Neuronal stem cell (in vitro differentiated cells): ENCODE measurements at regions not wholly inside any gene's neighbourhood (a gene's known extent, or its start where the extent isn't known, plus 50 kb on each side); places are given as distances from the start of the nearest gene placed in this dataset.

ENCODE experiments used
- DNase-seq: peaks from one replicate; pipeline ENCODE4 v3.0.0-alpha.2; 2013; ENCODE audit warnings: low spot score
- H2AFZ ChIP-seq: one replicate; pipeline ENCODE4 v1.6.1; 2013; ENCODE audit warnings: mild to moderate bottlenecking, low read length, inconsistent platforms
- H2AK5ac ChIP-seq: 2 replicates; pipeline ENCODE4 v1.6.1; 2013; ENCODE audit warnings: low read depth, mild to moderate bottlenecking, inconsistent platforms, low read length, moderate library complexity, mixed read lengths
- H2BK120ac ChIP-seq: 2 replicates; pipeline ENCODE4 v1.6.1; 2013; ENCODE audit warnings: low read depth, mild to moderate bottlenecking, inconsistent platforms, low read length, moderate library complexity, mixed read lengths
- H2BK12ac ChIP-seq: one replicate; pipeline ENCODE4 v1.6.1; 2013; ENCODE audit warnings: low read length, inconsistent platforms
- H2BK15ac ChIP-seq: 2 replicates; pipeline ENCODE4 v1.6.1; 2013; ENCODE audit warnings: mild to moderate bottlenecking, low read length, inconsistent platforms, mixed read lengths
- H2BK5ac ChIP-seq: one replicate; pipeline ENCODE4 v1.6.1; 2013; ENCODE audit warnings: inconsistent platforms, mild to moderate bottlenecking, low read length, moderate library complexity
- H3K14ac ChIP-seq: one replicate; pipeline ENCODE4 v1.6.1; 2013; ENCODE audit warnings: low read length, inconsistent platforms
- H3K18ac ChIP-seq: 2 replicates; pipeline ENCODE4 v1.6.1; 2013; ENCODE audit warnings: low read length, inconsistent platforms
- H3K23ac ChIP-seq: 2 replicates; pipeline ENCODE4 v1.6.1; 2013; ENCODE audit warnings: low read depth, mild to moderate bottlenecking, mixed read lengths, low read length, inconsistent platforms; ENCODE audit not compliant: poor library complexity
- H3K27ac ChIP-seq: replicated peaks from 3 replicates; pipeline ENCODE4 v1.5.1; 2013; ENCODE audit warnings: low read length, inconsistent platforms
- H3K27me3 ChIP-seq, 3 experiments: 2 replicates each; pipeline ENCODE4 v1.6.1; 2013; ENCODE audit warnings: low read length in 3 of 3, mild to moderate bottlenecking in 2 of 3, inconsistent platforms in 1 of 3, low read depth in 1 of 3, mixed read lengths in 1 of 3, moderate library complexity in 1 of 3; ENCODE audit not compliant: control insufficient read depth in 3 of 3, insufficient read depth in 3 of 3
- H3K36me3 ChIP-seq, 2 donors: replicated peaks in 1 of 2; 2 replicates each; pipeline ENCODE4 v1.6.1; 2013; ENCODE audit warnings: low read length in 2 of 2; ENCODE audit not compliant: control insufficient read depth in 2 of 2, insufficient read depth in 2 of 2
- H3K4ac ChIP-seq: 2 replicates; pipeline ENCODE4 v1.6.1; 2013; ENCODE audit warnings: inconsistent platforms, mild to moderate bottlenecking, low read length, moderate library complexity
- H3K4me1 ChIP-seq, 2 donors: 1 replicate in 1 of 2; 2 replicates in 1 of 2; pipeline ENCODE4 v1.6.1; 2013; ENCODE audit warnings: low read length in 2 of 2, low read depth in 1 of 2; ENCODE audit not compliant: control insufficient read depth in 2 of 2, insufficient read depth in 1 of 2
- H3K4me2 ChIP-seq: one replicate; pipeline ENCODE4 v1.6.1; 2013; ENCODE audit warnings: mild to moderate bottlenecking, low read length, inconsistent platforms; ENCODE audit not compliant: insufficient read depth, poor library complexity, severe bottlenecking
- H3K4me3 ChIP-seq, 2 donors: 2 replicates each; pipeline ENCODE4 v1.5.1; 2013; ENCODE audit warnings: low read length in 2 of 2, mild to moderate bottlenecking in 2 of 2, inconsistent platforms in 1 of 2, moderate library complexity in 1 of 2
- H3K79me1 ChIP-seq: one replicate; pipeline ENCODE4 v1.6.1; 2013; ENCODE audit warnings: low read depth, mild to moderate bottlenecking, inconsistent platforms, low read length, moderate library complexity
- H3K9ac ChIP-seq: one replicate; pipeline ENCODE4 v1.6.1; 2013; ENCODE audit warnings: mild to moderate bottlenecking, low read depth, low read length, inconsistent platforms; ENCODE audit not compliant: poor library complexity
- H3K9me3 ChIP-seq, 2 donors: replicated peaks in 1 of 2; 2 replicates each; pipeline versions ENCODE3 to v1.6.1; 2013; ENCODE audit warnings: low read length in 2 of 2, mild to moderate bottlenecking in 2 of 2, inconsistent platforms in 1 of 2, low read depth in 1 of 2, mixed read lengths in 1 of 2, moderate library complexity in 1 of 2; ENCODE audit not compliant: control insufficient read depth in 2 of 2, insufficient read depth in 1 of 2
- H4K8ac ChIP-seq: one replicate; pipeline ENCODE4 v1.6.1; 2013; ENCODE audit warnings: low read depth, mild to moderate bottlenecking, inconsistent platforms, low read length, moderate library complexity
- H4K91ac ChIP-seq: one replicate; pipeline ENCODE4 v1.6.1; 2013; ENCODE audit warnings: low read length, low read depth, mild to moderate bottlenecking, inconsistent platforms; ENCODE audit not compliant: poor library complexity
- WGBS, 2 donors: extraction: QIAGEN DNeasy Blood & Tissue Kit; methylation state at CpG; one replicate each; pipeline ENCODE4 v1.1.7; 2013; ENCODE audit warnings: missing lambda C conversion rate in 2 of 2, mixed read lengths in 1 of 2; ENCODE audit not compliant: insufficient read length in 2 of 2, insufficient replicate concordance in 1 of 2; ENCODE audit errors: extremely low coverage in 2 of 2; 5-methylcytosine and 5-hydroxymethylcytosine counted together

DNA sequence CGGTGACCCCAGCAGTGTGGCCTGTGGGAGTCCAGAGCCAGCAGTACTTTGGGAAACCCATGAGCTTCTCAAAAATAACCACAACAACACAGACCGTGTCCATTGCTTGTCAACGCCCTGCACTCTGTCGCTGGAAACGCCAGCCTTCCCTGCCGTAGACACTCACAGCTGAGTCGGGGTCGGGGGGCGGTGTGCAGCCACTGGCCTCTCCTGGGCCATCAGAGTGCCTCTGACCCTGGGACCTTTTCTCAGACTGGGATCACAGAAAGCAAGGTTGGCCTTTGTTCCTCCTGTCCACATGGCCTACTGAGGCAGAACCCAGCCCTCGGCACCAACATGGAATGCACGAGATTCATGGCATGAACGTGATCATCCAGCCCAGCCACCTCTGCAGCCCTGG is 95.7 kb downstream of the TUBA3C start:
- no peak overlapping the region for H3K23ac ChIP-seq
- no peaks in the 10 kb centered on the region for H3K4me1 ChIP-seq
- no peak for DNase-seq
- H3K14ac ChIP-seq, result no peak overlapping the region
- no peak overlapping the region for H2AK5ac ChIP-seq
- H2BK15ac ChIP-seq, result no peak overlapping the region
- H3K27ac ChIP-seq, result no peak overlapping the region
- no peak overlapping the region for H2AFZ ChIP-seq
- no peaks in the 10 kb centered on the region for H3K27me3 ChIP-seq
- H3K4me3 ChIP-seq, result no peak overlapping the region
- H4K91ac ChIP-seq, result no peak overlapping the region
- no peak overlapping the region for H2BK120ac ChIP-seq
- H3K9me3 ChIP-seq, result peaks cover 0 to 51% of the 10 kb centered on the region in 2 donors
- H4K8ac ChIP-seq, result no peak overlapping the region
- H3K18ac ChIP-seq, result no peak overlapping the region
- no CpG with 5 or more reads among the region's 12 CpGs for WGBS, 2 donors
- H2BK12ac ChIP-seq, result no peak overlapping the region
- no peak overlapping the region for H2BK5ac ChIP-seq
- H3K4ac ChIP-seq, result no peak overlapping the region
- H3K4me2 ChIP-seq, result no peak overlapping the region
- no peaks in the 10 kb centered on the region for H3K79me1 ChIP-seq
- no peaks in the 10 kb centered on the region for H3K36me3 ChIP-seq
- no peak overlapping the region for H3K9ac ChIP-seq

DNA sequence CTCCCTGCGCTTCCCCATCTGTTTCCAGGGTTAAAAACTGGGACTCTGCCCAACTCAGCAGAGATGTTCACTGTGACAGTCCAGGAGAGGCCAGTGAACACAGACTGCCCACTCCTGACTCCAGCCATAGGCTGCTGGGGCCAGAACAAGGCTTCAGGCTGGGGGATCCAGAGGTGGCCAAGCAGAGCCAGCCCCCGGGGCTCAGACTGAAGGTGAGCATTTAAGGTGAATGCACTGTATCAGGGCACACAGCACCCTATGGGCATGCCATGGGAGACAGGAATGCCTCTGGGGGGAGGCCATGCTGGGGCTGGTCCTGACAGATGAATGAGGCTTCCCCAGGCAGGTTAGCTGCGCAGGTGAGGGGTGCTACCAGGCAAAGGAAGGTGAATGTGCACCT is 96.4 kb downstream of the TUBA3C start:
- no peak overlapping the region for H3K18ac ChIP-seq
- no peak for DNase-seq
- no peaks in the 10 kb centered on the region for H3K27me3 ChIP-seq
- no peak overlapping the region for H3K27ac ChIP-seq
- H3K23ac ChIP-seq, result no peak overlapping the region
- no peaks in the 10 kb centered on the region for H3K4me1 ChIP-seq
- H3K4me3 ChIP-seq, result no peak overlapping the region
- H4K8ac ChIP-seq, result no peak overlapping the region
- H2AK5ac ChIP-seq, result no peak overlapping the region
- H2BK120ac ChIP-seq, result no peak overlapping the region
- H3K4ac ChIP-seq, result no peak overlapping the region
- H3K9me3 ChIP-seq, result peaks cover 0 to 46% of the 10 kb centered on the region in 2 donors
- H3K79me1 ChIP-seq, result no peaks in the 10 kb centered on the region
- no peak overlapping the region for H2BK5ac ChIP-seq
- H3K36me3 ChIP-seq, result no peaks in the 10 kb centered on the region
- no peak overlapping the region for H3K4me2 ChIP-seq
- H2AFZ ChIP-seq, result no peak overlapping the region
- H3K14ac ChIP-seq, result no peak overlapping the region
- H2BK15ac ChIP-seq, result no peak overlapping the region
- H2BK12ac ChIP-seq, result no peak overlapping the region
- peak overlapping the region; percentile 12 for H3K9ac ChIP-seq
- no CpG with 5 or more reads among the region's 3 CpGs for WGBS, 2 donors
- no peak overlapping the region for H4K91ac ChIP-seq

DNA sequence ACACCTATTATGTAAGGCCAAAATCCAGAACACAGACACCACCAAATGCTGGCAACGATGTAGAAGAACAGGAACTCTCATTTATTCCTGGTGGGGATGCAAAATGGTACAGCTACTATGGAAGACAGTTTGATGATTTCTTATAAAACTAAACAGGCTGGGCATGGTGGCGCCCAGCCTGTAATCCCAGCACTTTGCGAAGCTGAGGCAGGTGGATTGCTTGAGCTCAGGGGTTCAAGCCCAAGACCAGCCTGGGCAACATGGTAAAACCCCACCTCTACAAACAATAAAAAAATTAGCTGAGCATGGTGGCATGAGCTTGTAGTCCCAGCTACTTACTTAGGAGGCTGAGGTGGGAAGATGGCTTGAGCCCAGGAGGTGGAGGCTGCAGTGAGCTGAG is 98.3 kb downstream of the TUBA3C start:
- no peak for DNase-seq
- peaks cover 0 to 32% of the 10 kb centered on the region in 2 donors for H3K9me3 ChIP-seq
- H3K36me3 ChIP-seq, result no peaks in the 10 kb centered on the region

DNA sequence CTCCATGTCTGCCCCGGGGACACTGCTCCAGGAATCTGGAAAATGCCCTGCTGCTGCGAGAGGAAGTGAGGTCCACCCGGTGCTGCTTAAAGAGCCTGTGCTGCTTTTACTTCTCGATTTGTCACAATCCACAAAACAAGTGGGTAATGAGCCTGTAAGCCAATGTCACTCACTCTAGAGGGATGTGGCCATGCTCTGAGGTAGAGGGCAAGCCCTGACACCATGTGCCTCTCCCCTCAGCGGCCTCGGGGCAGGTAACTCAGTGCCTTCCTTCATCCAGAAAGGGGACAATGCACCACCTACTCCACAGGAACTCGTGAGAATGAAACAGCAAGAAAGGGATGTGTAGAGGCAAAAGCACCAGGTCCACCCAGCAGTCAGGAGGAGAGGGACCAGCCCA is 106.2 kb downstream of the TUBA3C start:
- no peak overlapping the region for H4K8ac ChIP-seq
- no peak overlapping the region for H2AFZ ChIP-seq
- H3K18ac ChIP-seq, result no peak overlapping the region
- H3K4ac ChIP-seq, result no peak overlapping the region
- H3K4me3 ChIP-seq, result no peak overlapping the region
- H3K14ac ChIP-seq, result no peak overlapping the region
- no peak overlapping the region for H4K91ac ChIP-seq
- H3K9ac ChIP-seq, result no peak overlapping the region
- no peaks in the 10 kb centered on the region for H3K36me3 ChIP-seq
- H3K79me1 ChIP-seq, result peaks cover 1% of the 10 kb centered on the region
- no peak overlapping the region for H2BK12ac ChIP-seq
- H3K23ac ChIP-seq, result no peak overlapping the region
- H3K4me2 ChIP-seq, result no peak overlapping the region
- H2AK5ac ChIP-seq, result no peak overlapping the region
- H3K27ac ChIP-seq, result no peak overlapping the region
- H2BK15ac ChIP-seq, result no peak overlapping the region
- no peak overlapping the region for H2BK120ac ChIP-seq
- no peak overlapping the region for H2BK5ac ChIP-seq
- peaks cover 0 to 38% of the 10 kb centered on the region in 2 donors for H3K9me3 ChIP-seq
- no peak for DNase-seq
- no peaks in the 10 kb centered on the region for H3K27me3 ChIP-seq
- H3K4me1 ChIP-seq, result no peaks in the 10 kb centered on the region
- no CpG with 5 or more reads among the region's 7 CpGs for whole genome bisulfite sequencing, 2 donors

More for the DNA sequence above, 98.3 kb downstream of the TUBA3C start:
- Histone ChIP-seq H3K4ac (no peak overlapping the region), H3K27ac (no peak overlapping the region), H3K18ac (no peak overlapping the region), H3K4me1 (no peaks in the 10 kb centered on the region), H2AK5ac (no peak overlapping the region), H2BK5ac (no peak overlapping the region), H3K27me3 (no peaks in the 10 kb centered on the region), H3K4me3 (no peak overlapping the region), H2BK15ac (no peak overlapping the region), H4K91ac (no peak overlapping the region), H3K79me1 (no peaks in the 10 kb centered on the region), H2AFZ (no peak overlapping the region), H2BK12ac (no peak overlapping the region), H3K14ac (no peak overlapping the region), H2BK120ac (no peak overlapping the region), H3K9ac (no peak overlapping the region), H3K4me2 (no peak overlapping the region), H3K23ac (no peak overlapping the region), H4K8ac (no peak overlapping the region)
- no CpG with 5 or more reads among the region's 3 CpGs for WGBS, 2 donors
